ENCODE measurements at regions not wholly inside any gene's neighbourhood (a gene's known extent, or its start where the extent isn't known, plus 50 kb on each side); places are given as distances from the start of the nearest gene placed in this dataset.

DNA sequence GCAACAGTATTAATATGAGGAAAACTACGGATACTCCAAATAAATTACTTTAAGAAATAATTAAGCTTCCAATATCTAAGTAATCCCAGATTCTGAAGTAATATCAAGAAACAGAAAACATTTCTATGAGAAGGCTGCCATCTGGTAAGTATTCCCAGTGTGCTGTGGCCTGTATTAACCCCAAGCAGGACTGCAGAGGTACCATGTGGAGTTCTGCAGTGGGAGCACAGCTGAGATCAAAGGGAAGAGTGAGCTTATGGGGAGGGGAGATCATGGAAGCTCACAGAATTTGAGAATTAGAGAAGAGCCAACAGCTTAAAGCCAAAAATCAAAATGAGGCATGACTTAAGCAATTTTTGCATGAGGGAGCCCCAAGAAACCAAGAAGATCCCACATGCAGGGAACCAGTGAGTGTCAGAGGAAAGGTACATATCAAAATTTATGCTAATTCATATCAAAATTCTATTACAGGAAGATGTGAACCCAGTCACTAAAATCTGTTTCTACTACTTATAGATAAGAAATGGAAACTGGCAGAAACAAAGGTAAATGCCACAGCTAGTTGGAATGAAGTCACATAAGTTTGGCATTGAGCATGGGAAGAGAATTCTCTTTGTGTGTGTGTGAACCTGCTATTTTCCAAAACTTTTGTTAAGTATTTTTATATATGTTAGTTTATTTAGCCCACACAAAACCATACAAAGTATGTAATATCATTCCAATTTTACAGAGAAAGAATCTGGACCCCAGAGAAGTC lies 62.6 kb upstream of the KITLG start:
- no peak for DNase-seq (ENCODE audit: low read depth in 2 of 2)

DNA sequence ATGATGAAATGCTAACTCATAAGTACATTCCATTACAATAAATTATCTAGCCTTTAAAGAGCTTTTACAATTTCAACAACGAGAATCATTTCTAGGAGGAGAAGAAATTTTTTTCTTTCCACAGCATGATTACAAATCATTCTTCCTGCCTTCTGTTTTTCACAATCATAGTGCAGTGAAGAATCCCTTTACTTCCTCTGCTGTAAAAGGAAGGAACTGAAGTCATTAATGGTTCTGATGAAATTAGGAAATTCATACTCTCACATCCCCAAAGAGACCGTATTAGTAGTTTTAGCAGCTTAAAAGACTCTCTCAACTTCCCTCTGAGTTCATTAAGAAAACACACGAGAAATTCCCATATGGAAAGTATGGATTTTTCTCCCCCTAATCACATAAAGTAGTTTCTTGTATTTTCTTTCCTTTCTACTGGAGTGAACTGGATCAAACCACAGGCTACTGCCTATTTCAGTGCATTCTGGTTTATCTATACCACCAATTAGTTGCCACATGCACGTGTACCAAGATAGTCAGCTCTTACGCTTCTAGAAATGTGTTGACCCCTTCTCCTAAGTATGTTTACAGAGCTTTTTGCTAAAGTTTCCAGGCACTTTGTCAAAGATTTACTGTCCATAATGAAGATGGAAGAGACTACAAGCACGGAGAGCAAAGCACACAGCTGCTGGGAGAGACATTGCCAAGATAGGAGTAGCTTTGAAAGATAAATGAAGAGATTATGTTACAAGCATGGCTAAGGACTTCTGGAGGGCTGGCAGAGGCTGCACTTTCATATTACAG lies 58.9 kb upstream of the KITLG start:
- no peak for DNase-seq (ENCODE audit: low read depth in 2 of 2)

- DNase-seq (ENCODE audit: low read depth in 2 of 2) = no peak
Observed at GRCh38 chr12:88638388-88638787, 58.1 kb upstream of the KITLG start.

GRCh38 chr12:88634008-88634407 lies 53.7 kb upstream of the KITLG start:
- DNase-seq (ENCODE audit: low read depth in 2 of 2) = no peak

- no peak for DNase-seq (ENCODE audit: low read depth in 2 of 2)
Observed at GRCh38 chr12:88633312-88633711, 53.0 kb upstream of the KITLG start.

DNA sequence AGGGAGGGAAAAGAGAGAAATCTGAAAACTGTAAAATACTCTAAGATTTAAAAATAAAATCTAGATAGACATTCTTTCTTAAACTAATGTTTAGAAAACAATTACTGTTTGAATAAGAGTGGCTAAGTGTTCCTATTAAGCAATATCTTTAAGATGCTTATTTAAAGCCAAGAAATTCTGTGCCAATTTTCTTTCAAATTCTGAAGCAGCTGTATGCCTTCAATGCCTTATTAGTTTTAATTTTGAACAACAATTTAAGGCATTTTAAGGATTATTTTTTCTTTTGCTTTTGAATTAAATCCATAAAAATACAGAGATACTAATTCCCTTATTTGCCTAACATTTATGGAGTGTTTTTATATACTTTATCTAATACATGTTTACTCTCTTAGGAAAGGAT lies 50.3 kb upstream of the KITLG start:
- no peak for DNase-seq (ENCODE audit: low read depth in 2 of 2)
